ENCODE measurements at regions not wholly inside any gene's neighbourhood (a gene's known extent, or its start where the extent isn't known, plus 50 kb on each side); places are given as distances from the start of the nearest gene placed in this dataset.
A peak's percentile ranks its signal among the peaks of the same experiment; 100 is the strongest.

GRCh38 chr14:22456998-22457594 lies 131.9 kb downstream of the DAD1 start:
- no peak for DNase-seq (ENCODE audit: low spot score)

GRCh38 chr14:22456421-22456820 lies 132.6 kb downstream of the DAD1 start:
- DNase-seq (ENCODE audit: low spot score) = no peak

GRCh38 chr14:22452330-22452729 lies 136.7 kb downstream of the DAD1 start:
- no peak for DNase-seq (ENCODE audit: low spot score)

GRCh38 chr14:22450266-22450665 lies 138.8 kb downstream of the DAD1 start:
- DNase-seq (ENCODE audit: low spot score) = no peak

- DNase-seq (ENCODE audit: low spot score) = no peak
Observed at GRCh38 chr14:22449600-22449905, 139.5 kb downstream of the DAD1 start.

GRCh38 chr14:22448905-22449599 lies 140.0 kb downstream of the DAD1 start:
- DNase-seq (ENCODE audit: low spot score) = no peak

- no peak for DNase-seq (ENCODE audit: low spot score)
Observed at GRCh38 chr14:22448035-22448904, 140.8 kb downstream of the DAD1 start.

- no peak for DNase-seq (ENCODE audit: low spot score)
Observed at GRCh38 chr14:22438742-22439141, 150.3 kb downstream of the DAD1 start.

GRCh38 chr14:22434901-22435550 lies 154.0 kb downstream of the DAD1 start:
- DNase-seq (ENCODE audit: low spot score) = no peak

- DNase-seq (ENCODE audit: low spot score) = no peak
Observed at GRCh38 chr14:22434030-22434429, 155.0 kb downstream of the DAD1 start.

GRCh38 chr14:22433069-22433468 lies 156.0 kb downstream of the DAD1 start:
- DNase-seq (ENCODE audit: low spot score) = no peak

GRCh38 chr14:22432348-22432976 lies 156.6 kb downstream of the DAD1 start:
- peak; percentile 93 for DNase-seq (ENCODE audit: low spot score)

- no peak for DNase-seq (ENCODE audit: low spot score)
Observed at GRCh38 chr14:22429546-22430294, 159.3 kb downstream of the DAD1 start.

GRCh38 chr14:22428700-22429291 lies 160.2 kb downstream of the DAD1 start:
- DNase-seq (ENCODE audit: low spot score) = peak; percentile 31

GRCh38 chr14:22427771-22428231 lies 161.2 kb downstream of the DAD1 start:
- DNase-seq (ENCODE audit: low spot score) = peak; percentile 60

GRCh38 chr14:22426711-22427110 lies 162.3 kb downstream of the DAD1 start:
- DNase-seq (ENCODE audit: low spot score) = no peak

GRCh38 chr14:22423958-22424357 lies 165.1 kb downstream of the DAD1 start:
- no peak for DNase-seq (ENCODE audit: low spot score)

- no peak for DNase-seq (ENCODE audit: low spot score)
Observed at GRCh38 chr14:22422238-22422637, 166.8 kb downstream of the DAD1 start.

- DNase-seq (ENCODE audit: low spot score) = no peak
Observed at GRCh38 chr14:22420598-22421186, 168.3 kb downstream of the DAD1 start.

- DNase-seq (ENCODE audit: low spot score) = no peak
Observed at GRCh38 chr14:22419620-22420019, 169.4 kb downstream of the DAD1 start.
